H9 (cell line): ENCODE measurements at regions not wholly inside any gene's neighbourhood (a gene's known extent, or its start where the extent isn't known, plus 50 kb on each side); places are given as distances from the start of the nearest gene placed in this dataset.

Experiments
- DNase-seq: peaks from one replicate; pipeline ENCODE4 v3.0.0-alpha.2; 2017
- H2AFZ ChIP-seq: one replicate; pipeline ENCODE4 v1.6.1; 2013; ENCODE audit warnings: mild to moderate bottlenecking, low read length, control low read depth, moderate library complexity
- H2AK5ac ChIP-seq: 2 replicates; pipeline ENCODE4 v1.6.1; 2013; ENCODE audit warnings: low read length, control low read depth, mixed read lengths; ENCODE audit not compliant: insufficient read length
- H2BK120ac ChIP-seq: one replicate; pipeline ENCODE4 v1.6.1; 2013; ENCODE audit warnings: low read depth, mild to moderate bottlenecking, low read length, control low read depth, inconsistent platforms; ENCODE audit not compliant: poor library complexity, severe bottlenecking
- H2BK12ac ChIP-seq: 2 replicates; pipeline ENCODE4 v1.6.1; 2013; ENCODE audit warnings: low read length, control low read depth, mixed read lengths, low read depth; ENCODE audit not compliant: insufficient read length
- H2BK15ac ChIP-seq: 2 replicates; pipeline ENCODE4 v1.6.1; 2013; ENCODE audit warnings: low read depth, low read length, control low read depth
- H2BK20ac ChIP-seq: one replicate; pipeline ENCODE4 v1.6.1; 2013; ENCODE audit warnings: low read depth, mild to moderate bottlenecking, low read length, control low read depth, inconsistent platforms; ENCODE audit not compliant: poor library complexity, severe bottlenecking
- H2BK5ac ChIP-seq: 2 replicates; pipeline ENCODE4 v1.6.1; 2013; ENCODE audit warnings: low read length, control low read depth, mixed read lengths; ENCODE audit not compliant: insufficient read length
- H3K14ac ChIP-seq: 2 replicates; pipeline ENCODE4 v1.6.1; 2013; ENCODE audit warnings: low read length, control low read depth; ENCODE audit not compliant: insufficient read depth
- H3K18ac ChIP-seq: 2 replicates; pipeline ENCODE4 v1.6.1; 2013; ENCODE audit warnings: low read depth, mild to moderate bottlenecking, mixed read lengths, low read length, control low read depth; ENCODE audit not compliant: insufficient read length
- H3K23ac ChIP-seq: 2 replicates; pipeline ENCODE4 v1.6.1; 2013; ENCODE audit warnings: low read length, control low read depth, mixed read lengths, low read depth; ENCODE audit not compliant: insufficient read length
- H3K23me2 ChIP-seq: 2 replicates; pipeline ENCODE4 v1.6.1; 2013; ENCODE audit warnings: low read depth, mild to moderate bottlenecking, mixed read lengths, low read length, control low read depth; ENCODE audit not compliant: insufficient read length, poor library complexity, severe bottlenecking
- H3K27ac ChIP-seq: 2 replicates; pipeline ENCODE4 v1.5.1; 2013; ENCODE audit warnings: low read length, control low read depth, mixed read lengths, low read depth; ENCODE audit not compliant: insufficient read length
- H3K27me3 ChIP-seq: 2 replicates; pipeline ENCODE4 v1.6.1; 2013; ENCODE audit warnings: low read length, control low read depth, inconsistent platforms; ENCODE audit not compliant: insufficient read depth
- H3K4ac ChIP-seq: 2 replicates; pipeline ENCODE4 v1.6.1; 2013; ENCODE audit warnings: low read depth, mild to moderate bottlenecking, control low read depth, inconsistent platforms, low read length, moderate library complexity
- H3K4me1 ChIP-seq: 2 replicates; pipeline ENCODE4 v1.6.1; 2013; ENCODE audit warnings: low read length, control low read depth, inconsistent platforms; ENCODE audit not compliant: insufficient read depth
- H3K4me2 ChIP-seq: 2 replicates; pipeline ENCODE4 v1.6.1; 2013; ENCODE audit warnings: low read length, control low read depth, mixed read lengths; ENCODE audit not compliant: insufficient read length, insufficient read depth
- H3K56ac ChIP-seq: 2 replicates; pipeline ENCODE4 v1.6.1; 2013; ENCODE audit warnings: low read depth, mild to moderate bottlenecking, mixed read lengths, low read length, control low read depth; ENCODE audit not compliant: insufficient read length
- H3K79me1 ChIP-seq: 2 replicates; pipeline ENCODE4 v1.6.1; 2013; ENCODE audit warnings: low read depth, mild to moderate bottlenecking, moderate library complexity, low read length, control low read depth, inconsistent platforms; ENCODE audit not compliant: insufficient read depth, poor library complexity, severe bottlenecking
- H3K79me2 ChIP-seq: 2 replicates; pipeline ENCODE4 v1.6.1; 2013; ENCODE audit warnings: low read length, control low read depth, inconsistent platforms; ENCODE audit not compliant: insufficient read depth
- H3K9ac ChIP-seq: 2 replicates; pipeline ENCODE4 v1.6.1; 2013; ENCODE audit warnings: low read length, control low read depth, mixed read lengths; ENCODE audit not compliant: insufficient read length; ENCODE audit errors: extremely low read depth
- H3K9me3 ChIP-seq: one replicate; pipeline ENCODE4 v1.6.1; 2013; ENCODE audit warnings: low read depth, low read length, inconsistent platforms; ENCODE audit not compliant: control insufficient read depth
- H3T11ph ChIP-seq: one replicate; pipeline ENCODE4 v1.6.1; 2013; ENCODE audit warnings: mild to moderate bottlenecking, low read length, control low read depth, inconsistent platforms
- H4K20me1 ChIP-seq: one replicate; pipeline ENCODE4 v1.6.1; 2013; ENCODE audit not compliant: control insufficient read depth, insufficient read length, insufficient read depth
- H4K5ac ChIP-seq: 2 replicates; pipeline ENCODE4 v1.6.1; 2013; ENCODE audit warnings: low read depth, mild to moderate bottlenecking, mixed read lengths, low read length, control low read depth; ENCODE audit not compliant: insufficient read length
- H4K8ac ChIP-seq: replicated peaks from 2 replicates; pipeline ENCODE4 v1.6.1; 2013; ENCODE audit warnings: low read length, control low read depth, mixed read lengths, low read depth; ENCODE audit not compliant: insufficient read length
- H4K91ac ChIP-seq: 2 replicates; pipeline ENCODE4 v1.6.1; 2013; ENCODE audit warnings: low read depth, mild to moderate bottlenecking, moderate library complexity, mixed read lengths, low read length, control low read depth; ENCODE audit not compliant: insufficient read length
- H3K27ac Mint-ChIP-seq, 3 experiments: 2 replicates in 2 of 3; 3 replicates in 1 of 3; pipeline ENCODE4 v1.8.0; 2020 to 2021; ENCODE audit warnings: mixed read lengths in 3 of 3, mild to moderate bottlenecking in 1 of 3, moderate library complexity in 1 of 3
- H3K27me3 Mint-ChIP-seq: 2 replicates; pipeline ENCODE4 v1.8.0; 2021; ENCODE audit warnings: low read depth, mild to moderate bottlenecking, moderate library complexity, mixed read lengths
- H3K36me3 Mint-ChIP-seq, 3 experiments: 2 replicates in 2 of 3; 3 replicates in 1 of 3; pipeline ENCODE4 v1.8.0; 2020 to 2021; ENCODE audit warnings: low read depth in 3 of 3, mixed read lengths in 3 of 3; ENCODE audit not compliant: insufficient read depth in 1 of 3
- H3K4me1 Mint-ChIP-seq, 2 experiments: 2 replicates each; pipeline ENCODE4 v1.8.0; 2020; ENCODE audit warnings: mixed read lengths in 2 of 2
- H3K4me3 Mint-ChIP-seq, 2 experiments: 2 replicates in 1 of 2; 3 replicates in 1 of 2; pipeline ENCODE4 v1.8.0; 2020 to 2021; ENCODE audit warnings: mild to moderate bottlenecking in 2 of 2, mixed read lengths in 2 of 2, moderate library complexity in 1 of 2
- H3K9me3 Mint-ChIP-seq, 2 experiments: 2 replicates in 1 of 2; 3 replicates in 1 of 2; pipeline ENCODE4 v1.8.0; 2020; ENCODE audit warnings: mild to moderate bottlenecking in 2 of 2, mixed read lengths in 2 of 2, moderate library complexity in 1 of 2
- WGBS: extraction: QIAGEN DNeasy Blood & Tissue Kit; methylation state at CpG from one replicate; pipeline ENCODE4 v1.1.7; 2013; ENCODE audit warnings: missing lambda C conversion rate, low lambda C conversion rate, mixed read lengths; ENCODE audit not compliant: insufficient read length; ENCODE audit errors: extremely low coverage; 5-methylcytosine and 5-hydroxymethylcytosine counted together
- TF ChIP-seq, protein P1 (sequence below): fragments of 200-600 bp; sonication (generic); conservative IDR thresholded peaks from 3 replicates; pipeline ENCODE4 v1.8.0; 2021; ENCODE audit warnings: antibody characterized with exemption, mild to moderate bottlenecking

DNA sequence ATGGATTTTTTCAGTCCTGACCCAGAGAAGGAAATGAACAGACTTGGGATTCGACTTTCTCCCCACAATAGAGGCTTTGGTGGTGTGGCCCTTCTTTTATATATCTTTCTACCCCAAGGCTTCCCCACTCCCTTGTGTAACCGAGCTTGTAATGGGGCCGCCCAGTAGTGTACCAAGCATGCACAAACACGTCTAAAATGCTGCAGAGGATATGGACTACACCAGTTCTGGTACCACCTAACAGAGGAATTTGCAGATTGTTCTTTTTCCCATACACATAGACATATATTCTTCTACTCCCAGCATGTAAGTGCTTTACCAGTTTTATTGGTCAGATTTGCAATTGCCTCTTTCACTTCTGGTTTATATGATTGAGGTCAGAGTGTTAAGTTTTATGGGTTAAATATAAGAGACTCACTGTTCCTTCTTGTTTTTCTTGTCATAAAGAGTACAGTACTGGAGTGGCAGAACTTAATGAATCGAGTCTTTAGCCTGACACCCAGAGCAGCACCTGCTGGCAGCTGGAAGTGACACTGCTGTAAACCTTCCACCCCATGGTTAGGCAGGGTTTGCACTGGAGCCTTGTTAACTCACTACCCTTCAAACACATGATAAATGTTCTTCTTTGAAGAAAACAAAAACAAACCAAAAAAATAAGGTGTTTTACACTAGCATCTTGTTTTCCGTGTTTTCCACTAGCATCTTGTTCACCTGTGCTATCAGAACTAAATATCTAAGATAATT lies 198.6 kb downstream of the PTPRC start:
- Mint-ChIP-seq H3K27ac (no peak overlapping the region), H3K36me3 (no peaks in the 10 kb centered on the region), H3K27me3 (no peaks in the 10 kb centered on the region), H3K4me3 (no peak overlapping the region), H3K4me1 (no peaks in the 10 kb centered on the region), H3K9me3 (no peaks in the 10 kb centered on the region)
- H2BK15ac ChIP-seq = no peak overlapping the region
- H3K27ac ChIP-seq = no peak overlapping the region
- H3K4me1 ChIP-seq = no peaks in the 10 kb centered on the region
- no peak overlapping the region for H2AK5ac ChIP-seq
- no peak overlapping the region for H2BK120ac ChIP-seq
- H3K27me3 ChIP-seq = no peaks in the 10 kb centered on the region
- no peak overlapping the region for H3K14ac ChIP-seq
- H2BK20ac ChIP-seq = no peak overlapping the region
- no peaks in the 10 kb centered on the region for H3K23me2 ChIP-seq
- no peak overlapping the region for H3K18ac ChIP-seq
- no peak overlapping the region for H3T11ph ChIP-seq
- no peak overlapping the region for H4K91ac ChIP-seq
- no peak overlapping the region for H3K56ac ChIP-seq
- TF ChIP-seq, protein P1, sequence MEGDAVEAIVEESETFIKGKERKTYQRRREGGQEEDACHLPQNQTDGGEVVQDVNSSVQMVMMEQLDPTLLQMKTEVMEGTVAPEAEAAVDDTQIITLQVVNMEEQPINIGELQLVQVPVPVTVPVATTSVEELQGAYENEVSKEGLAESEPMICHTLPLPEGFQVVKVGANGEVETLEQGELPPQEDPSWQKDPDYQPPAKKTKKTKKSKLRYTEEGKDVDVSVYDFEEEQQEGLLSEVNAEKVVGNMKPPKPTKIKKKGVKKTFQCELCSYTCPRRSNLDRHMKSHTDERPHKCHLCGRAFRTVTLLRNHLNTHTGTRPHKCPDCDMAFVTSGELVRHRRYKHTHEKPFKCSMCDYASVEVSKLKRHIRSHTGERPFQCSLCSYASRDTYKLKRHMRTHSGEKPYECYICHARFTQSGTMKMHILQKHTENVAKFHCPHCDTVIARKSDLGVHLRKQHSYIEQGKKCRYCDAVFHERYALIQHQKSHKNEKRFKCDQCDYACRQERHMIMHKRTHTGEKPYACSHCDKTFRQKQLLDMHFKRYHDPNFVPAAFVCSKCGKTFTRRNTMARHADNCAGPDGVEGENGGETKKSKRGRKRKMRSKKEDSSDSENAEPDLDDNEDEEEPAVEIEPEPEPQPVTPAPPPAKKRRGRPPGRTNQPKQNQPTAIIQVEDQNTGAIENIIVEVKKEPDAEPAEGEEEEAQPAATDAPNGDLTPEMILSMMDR = no peak
- no peak overlapping the region for H3K9ac ChIP-seq
- no peak overlapping the region for H4K8ac ChIP-seq
- no peak for DNase-seq
- no peak overlapping the region for H2AFZ ChIP-seq
- H3K4me2 ChIP-seq = no peak overlapping the region
- H3K79me2 ChIP-seq = no peaks in the 10 kb centered on the region
- H4K20me1 ChIP-seq = no peaks in the 10 kb centered on the region
- no peak overlapping the region for H2BK12ac ChIP-seq
- WGBS = no CpG with 5 or more reads among the region's 6 CpGs
- no peak overlapping the region for H3K4ac ChIP-seq
- H3K9me3 ChIP-seq = no peaks in the 10 kb centered on the region
- H2BK5ac ChIP-seq = no peak overlapping the region
- no peaks in the 10 kb centered on the region for H3K79me1 ChIP-seq
- H3K23ac ChIP-seq = no peak overlapping the region
- no peak overlapping the region for H4K5ac ChIP-seq
